Small intestine (tissue), 7 donors: ENCODE measurements at regions not wholly inside any gene's neighbourhood (a gene's known extent, or its start where the extent isn't known, plus 50 kb on each side); places are given as distances from the start of the nearest gene placed in this dataset.
"Not testable (repeated sequence)": the region's sequence is repeated elsewhere in the genome, so short reads cannot be mapped to it uniquely, and the experiment has no call there.

ENCODE experiments used
- DNase-seq, 2 donors: peaks; one replicate each; pipeline versions ENCODE4 v3.0.0 to v3.0.0-alpha.2; 2013
- FAIRE-seq: peaks from 2 replicates; lab custom pipeline; 2012; peaks lifted over from hg19 to GRCh38; lab: Jason Lieb, UNC
- H3K27ac ChIP-seq, 3 donors: one replicate each; pipeline ENCODE4 v1.5.1; 2013; ENCODE audit warnings: low read length in 2 of 3, mild to moderate bottlenecking in 2 of 3, control low read depth in 1 of 3, inconsistent platforms in 1 of 3, low read depth in 1 of 3, moderate library complexity in 1 of 3
- H3K27me3 ChIP-seq, 3 donors: one replicate each; pipeline ENCODE4 v1.6.1; 2013; ENCODE audit warnings: low read length in 3 of 3, inconsistent platforms in 1 of 3; ENCODE audit not compliant: control insufficient read depth in 3 of 3, insufficient read depth in 3 of 3
- H3K36me3 ChIP-seq, 3 donors: one replicate each; pipeline ENCODE4 v1.6.1; 2013; ENCODE audit warnings: low read length in 3 of 3, inconsistent platforms in 1 of 3, low read depth in 1 of 3, mild to moderate bottlenecking in 1 of 3, moderate library complexity in 1 of 3; ENCODE audit not compliant: control insufficient read depth in 3 of 3, insufficient read depth in 2 of 3
- H3K4me1 ChIP-seq, 3 donors: one replicate each; pipeline ENCODE4 v1.6.1; 2013; ENCODE audit warnings: low read length in 2 of 3, inconsistent platforms in 1 of 3, low read depth in 1 of 3, mild to moderate bottlenecking in 1 of 3, moderate library complexity in 1 of 3; ENCODE audit not compliant: control insufficient read depth in 3 of 3, insufficient read depth in 2 of 3
- H3K4me3 ChIP-seq, 3 donors: one replicate each; pipeline ENCODE4 v1.5.1; 2013; ENCODE audit warnings: low read length in 3 of 3, control low read depth in 1 of 3, inconsistent platforms in 1 of 3, low read depth in 1 of 3, mild to moderate bottlenecking in 1 of 3, moderate library complexity in 1 of 3
- H3K9me3 ChIP-seq, 2 donors: one replicate each; pipeline ENCODE4 v1.6.1; 2013; ENCODE audit warnings: low read depth in 1 of 2, low read length in 1 of 2; ENCODE audit not compliant: control insufficient read depth in 2 of 2, insufficient read depth in 1 of 2
- WGBS, 3 donors: extraction: QIAGEN DNeasy Blood & Tissue Kit; methylation state at CpG; one replicate each; pipeline ENCODE4 v1.1.7; 2013; 5-methylcytosine and 5-hydroxymethylcytosine counted together
- donor health status: healthy with polysubstance abuse.
- donor health status: control.
- donor health status: control.
- donor health status: Bipolar disorder and iron deficiency.
- donor health status: healthy.

GRCh38 chr11:37280200-37280599 lies 682.2 kb upstream of the RAG2 start:
- no peaks in the 10 kb centered on the region for H3K4me1 ChIP-seq
- no peaks in the 10 kb centered on the region for H3K9me3 ChIP-seq
- no peaks in the 10 kb centered on the region for H3K27me3 ChIP-seq
- H3K4me3 ChIP-seq, result no peak overlapping the region
- no peaks in the 10 kb centered on the region for H3K36me3 ChIP-seq
- no peak overlapping the region for H3K27ac ChIP-seq
- 76 to 89% (median 80%) methylated on average over 2 of the region's 2 CpGs for WGBS, 3 donors
- FAIRE-seq, result no peak
- DNase-seq, result no peak

- no peak overlapping the region for H3K4me3 ChIP-seq
- H3K36me3 ChIP-seq, result no peaks in the 10 kb centered on the region
- H3K9me3 ChIP-seq, result no peaks in the 10 kb centered on the region
- H3K27ac ChIP-seq, result no peak overlapping the region
- no peak for DNase-seq
- no peaks in the 10 kb centered on the region for H3K27me3 ChIP-seq
- WGBS, 3 donors, result 84 to 88% (median 85%) methylated on average over 3 of the region's 3 CpGs
- no peak for FAIRE-seq
- H3K4me1 ChIP-seq, result no peaks in the 10 kb centered on the region
These were observed 679.9 kb upstream of the RAG2 start for GRCh38 chr11:37277896-37278465.

GRCh38 chr11:37264783-37265182 lies 666.7 kb upstream of the RAG2 start:
- no peak for DNase-seq
- H3K27ac ChIP-seq, result no peak overlapping the region
- 49 to 59% (median 54%) methylated on average over 4 of the region's 4 CpGs for WGBS, 3 donors
- no peaks in the 10 kb centered on the region for H3K4me1 ChIP-seq
- no peak for FAIRE-seq
- H3K4me3 ChIP-seq, result no peak overlapping the region
- H3K9me3 ChIP-seq, result peaks cover 0 to 2% of the 10 kb centered on the region in 2 donors
- no peaks in the 10 kb centered on the region for H3K27me3 ChIP-seq
- no peaks in the 10 kb centered on the region for H3K36me3 ChIP-seq

GRCh38 chr11:37264060-37264459 lies 666.0 kb upstream of the RAG2 start:
- Histone ChIP-seq H3K27me3 (no peaks in the 10 kb centered on the region), H3K36me3 (no peaks in the 10 kb centered on the region), H3K4me1 (no peaks in the 10 kb centered on the region), H3K27ac (no peak overlapping the region), H3K9me3 (peaks cover 0 to 2% of the 10 kb centered on the region in 2 donors), H3K4me3 (no peak overlapping the region)
- DNase-seq (no peak), FAIRE-seq (no peak)
- WGBS, 3 donors, result 34 to 47% (median 37%) methylated on average over 1 of the region's 1 CpG

GRCh38 chr11:37263467-37263866 lies 665.4 kb upstream of the RAG2 start:
- FAIRE-seq, H3K27me3 ChIP-seq, H3K9me3 ChIP-seq, H3K4me1 ChIP-seq, H3K36me3 ChIP-seq, H3K27ac ChIP-seq, DNase-seq, H3K4me3 ChIP-seq: not testable (repeated sequence)
- WGBS, 3 donors, result 75 to 81% (median 76%) methylated on average over 9 of the region's 9 CpGs

- Histone ChIP-seq H3K4me1 (no peaks in the 10 kb centered on the region), H3K9me3 (no peaks in the 10 kb centered on the region), H3K36me3 (no peaks in the 10 kb centered on the region), H3K27me3 (no peaks in the 10 kb centered on the region), H3K27ac (no peak overlapping the region), H3K4me3 (no peak overlapping the region)
- FAIRE-seq (no peak), DNase-seq (no peak)
- 8 to 39% (median 27%) methylated on average over 3 of the region's 3 CpGs for WGBS, 3 donors
These were observed 661.7 kb upstream of the RAG2 start for GRCh38 chr11:37259734-37260133.

GRCh38 chr11:37248145-37248544 lies 650.1 kb upstream of the RAG2 start:
- no peak overlapping the region for H3K4me3 ChIP-seq
- 40 to 58% (median 48%) methylated on average over 2 of the region's 2 CpGs for WGBS, 3 donors
- H3K9me3 ChIP-seq, result peaks cover 0 to 1% of the 10 kb centered on the region in 2 donors

GRCh38 chr11:37246092-37246491 lies 648.1 kb upstream of the RAG2 start:
- FAIRE-seq, result not testable (repeated sequence)

More at GRCh38 chr11:37248145-37248544, 650.1 kb upstream of the RAG2 start:
- no peaks in the 10 kb centered on the region for H3K36me3 ChIP-seq
- no peak for FAIRE-seq
- H3K4me1 ChIP-seq, result no peaks in the 10 kb centered on the region
- H3K27ac ChIP-seq, result no peak overlapping the region
- H3K27me3 ChIP-seq, result no peaks in the 10 kb centered on the region
- no peak for DNase-seq

GRCh38 chr11:37230865-37231264 lies 632.8 kb upstream of the RAG2 start:
- no peaks in the 10 kb centered on the region for H3K4me1 ChIP-seq
- no peak for FAIRE-seq
- H3K27me3 ChIP-seq, result no peaks in the 10 kb centered on the region
- WGBS, 3 donors, result 56 to 81% (median 70%) methylated on average over 1 of the region's 1 CpG
- H3K4me3 ChIP-seq, result no peak overlapping the region
- no peak overlapping the region for H3K27ac ChIP-seq
- no peak for DNase-seq
- no peaks in the 10 kb centered on the region for H3K9me3 ChIP-seq
- no peaks in the 10 kb centered on the region for H3K36me3 ChIP-seq

More at GRCh38 chr11:37246092-37246491, 648.1 kb upstream of the RAG2 start:
- H3K4me3 ChIP-seq, H3K36me3 ChIP-seq, H3K27ac ChIP-seq, H3K27me3 ChIP-seq, DNase-seq, H3K4me1 ChIP-seq, H3K9me3 ChIP-seq: not testable (repeated sequence)
- 86 to 93% (median 89%) methylated on average over 12 to 15 of the region's 15 CpGs for WGBS, 3 donors
